ENCODE measurements at regions not wholly inside any gene's neighbourhood (a gene's known extent, or its start where the extent isn't known, plus 50 kb on each side); places are given as distances from the start of the nearest gene placed in this dataset.

- H3K27me3 ChIP-seq, result no peaks in the 10 kb centered on the region
- no peaks in the 10 kb centered on the region for H3K9me3 ChIP-seq
- H3K27ac ChIP-seq, result no peak overlapping the region
- H3K4me1 ChIP-seq, result no peaks in the 10 kb centered on the region
- no peak overlapping the region for H3K4me3 ChIP-seq
- no peaks in the 10 kb centered on the region for H3K36me3 ChIP-seq
- TF ChIP-seq POLR2A (IDR thresholded peaks at IDR 0.05), result no peak
- TF ChIP-seq, protein P1, sequence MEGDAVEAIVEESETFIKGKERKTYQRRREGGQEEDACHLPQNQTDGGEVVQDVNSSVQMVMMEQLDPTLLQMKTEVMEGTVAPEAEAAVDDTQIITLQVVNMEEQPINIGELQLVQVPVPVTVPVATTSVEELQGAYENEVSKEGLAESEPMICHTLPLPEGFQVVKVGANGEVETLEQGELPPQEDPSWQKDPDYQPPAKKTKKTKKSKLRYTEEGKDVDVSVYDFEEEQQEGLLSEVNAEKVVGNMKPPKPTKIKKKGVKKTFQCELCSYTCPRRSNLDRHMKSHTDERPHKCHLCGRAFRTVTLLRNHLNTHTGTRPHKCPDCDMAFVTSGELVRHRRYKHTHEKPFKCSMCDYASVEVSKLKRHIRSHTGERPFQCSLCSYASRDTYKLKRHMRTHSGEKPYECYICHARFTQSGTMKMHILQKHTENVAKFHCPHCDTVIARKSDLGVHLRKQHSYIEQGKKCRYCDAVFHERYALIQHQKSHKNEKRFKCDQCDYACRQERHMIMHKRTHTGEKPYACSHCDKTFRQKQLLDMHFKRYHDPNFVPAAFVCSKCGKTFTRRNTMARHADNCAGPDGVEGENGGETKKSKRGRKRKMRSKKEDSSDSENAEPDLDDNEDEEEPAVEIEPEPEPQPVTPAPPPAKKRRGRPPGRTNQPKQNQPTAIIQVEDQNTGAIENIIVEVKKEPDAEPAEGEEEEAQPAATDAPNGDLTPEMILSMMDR (IDR thresholded peaks at IDR 0.05), result no peak
- intact Hi-C loops (cut with DNase I), result no loop called here
- DNase-seq, result no peak
These were observed 79.5 kb downstream of the KBTBD8 start for GRCh38 chr3:67077656-67078055.

DNA sequence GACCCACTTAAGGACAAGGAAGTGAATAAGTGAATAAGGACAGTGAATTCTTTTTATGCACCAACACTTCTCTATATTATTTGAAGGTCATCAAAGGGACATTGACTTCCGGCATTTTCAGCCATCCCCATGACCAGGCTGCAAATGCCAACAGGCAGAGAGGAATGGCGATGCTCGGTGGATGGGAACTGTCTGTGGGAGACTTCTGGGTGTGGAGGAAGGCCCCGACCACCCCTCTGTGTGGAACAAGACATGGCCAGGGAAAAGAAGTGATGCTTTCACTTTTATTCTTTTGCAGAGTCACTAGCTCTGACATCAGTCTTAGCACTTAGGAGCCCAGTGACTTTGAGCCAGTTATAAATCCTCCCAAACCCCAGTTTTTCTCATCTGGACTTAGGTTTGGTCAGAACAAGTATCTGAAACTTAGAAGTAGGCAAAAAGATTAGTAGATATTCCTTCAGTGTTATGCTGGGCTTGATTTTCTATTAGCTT, 84.5 kb downstream of the KBTBD8 start:
- intact Hi-C loops (cut with DNase I), result no loop called here
- no peaks in the 10 kb centered on the region for H3K36me3 ChIP-seq
- no peak for DNase-seq
- WGBS, 2 donors, result 83% methylated on average over 4 of the region's 4 CpGs
- no peak overlapping the region for H3K27ac ChIP-seq
- TF ChIP-seq, protein P1 (IDR thresholded peaks at IDR 0.05), result no peak
- no peak for TF ChIP-seq POLR2A (IDR thresholded peaks at IDR 0.05)
- H3K4me1 ChIP-seq, result no peaks in the 10 kb centered on the region
- H3K27me3 ChIP-seq, result no peaks in the 10 kb centered on the region
- H3K9me3 ChIP-seq, result peaks cover 0 to 5% (median 0%) of the 10 kb centered on the region in 3 donors
- H3K4me3 ChIP-seq, result no peak overlapping the region

DNA sequence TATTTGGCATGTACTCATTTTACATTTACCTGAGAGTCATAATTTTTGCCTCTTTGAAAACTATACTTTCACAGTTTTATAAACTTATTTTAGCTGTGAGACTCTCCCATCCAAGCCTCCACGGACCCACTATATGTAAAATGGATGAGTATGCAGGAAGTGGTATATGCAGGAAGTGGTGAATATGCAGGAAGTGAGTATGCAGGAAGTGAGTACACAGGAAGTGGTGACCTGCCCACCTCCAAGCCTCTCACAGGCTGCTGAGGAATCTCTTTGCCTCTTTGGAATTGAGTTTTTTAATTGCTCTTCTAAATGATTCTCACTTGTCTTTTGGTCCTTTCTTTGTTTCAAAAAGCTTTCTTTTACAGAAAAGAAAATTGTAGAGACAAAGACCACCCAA, 85.2 kb downstream of the KBTBD8 start:
- WGBS, 2 donors, result 25 to 44% methylated on average over 1 of the region's 1 CpG
- TF ChIP-seq, protein P1 (IDR thresholded peaks at IDR 0.05), result no peak
- TF ChIP-seq POLR2A (IDR thresholded peaks at IDR 0.05), result no peak
- intact Hi-C loops (cut with DNase I), result no loop called here

GRCh38 chr3:67087788-67088187, 89.7 kb downstream of the KBTBD8 start:
- no peak for TF ChIP-seq POLR2A (IDR thresholded peaks at IDR 0.05)
- TF ChIP-seq, protein P1 (IDR thresholded peaks at IDR 0.05), result no peak
- 84 to 89% methylated on average over 1 of the region's 1 CpG for WGBS, 2 donors
- DNase-seq, result no peak
- H3K4me1 ChIP-seq, result no peaks in the 10 kb centered on the region
- intact Hi-C loops (cut with DNase I), result no loop called here
- H3K4me3 ChIP-seq, result no peak overlapping the region
- peaks cover 0 to 5% (median 0%) of the 10 kb centered on the region in 3 donors for H3K9me3 ChIP-seq
- H3K27ac ChIP-seq, result no peak overlapping the region
- no peaks in the 10 kb centered on the region for H3K36me3 ChIP-seq
- H3K27me3 ChIP-seq, result no peaks in the 10 kb centered on the region

More for the DNA sequence above, 85.2 kb downstream of the KBTBD8 start:
- Histone ChIP-seq H3K27me3 (no peaks in the 10 kb centered on the region), H3K4me3 (no peak overlapping the region), H3K9me3 (peaks cover 0 to 5% (median 0%) of the 10 kb centered on the region in 3 donors), H3K36me3 (no peaks in the 10 kb centered on the region), H3K27ac (no peak overlapping the region), H3K4me1 (no peaks in the 10 kb centered on the region)
- DNase-seq, result no peak

GRCh38 chr3:67090474-67090873, 92.4 kb downstream of the KBTBD8 start:
- Histone ChIP-seq H3K4me3 (no peak overlapping the region), H3K27me3 (no peaks in the 10 kb centered on the region), H3K4me1 (no peaks in the 10 kb centered on the region), H3K27ac (no peak overlapping the region), H3K9me3 (no peaks in the 10 kb centered on the region), H3K36me3 (no peaks in the 10 kb centered on the region)
- intact Hi-C loops (cut with DNase I), result no loop called here
- TF ChIP-seq, protein P1 (IDR thresholded peaks at IDR 0.05), result no peak
- TF ChIP-seq POLR2A (IDR thresholded peaks at IDR 0.05), result no peak
- DNase-seq, result no peak
